Endodermal cell (in vitro differentiated cells): ENCODE measurements at regions not wholly inside any gene's neighbourhood (a gene's known extent, or its start where the extent isn't known, plus 50 kb on each side); places are given as distances from the start of the nearest gene placed in this dataset.

Experiments used
- DNase-seq: peaks from one replicate; pipeline ENCODE4 v3.0.0-alpha.2; 2017
- H3K27ac ChIP-seq: 2 replicates; pipeline ENCODE4 v1.5.1; 2013; ENCODE audit warnings: mild to moderate bottlenecking, low read depth, low read length, moderate library complexity
- H3K27me3 ChIP-seq: 2 replicates; pipeline ENCODE4 v1.6.1; 2013; ENCODE audit warnings: mild to moderate bottlenecking, low read length, moderate library complexity; ENCODE audit not compliant: insufficient read depth, control insufficient read depth, poor library complexity, severe bottlenecking
- H3K36me3 ChIP-seq: 2 replicates; pipeline ENCODE4 v1.7.0; 2013; ENCODE audit warnings: mild to moderate bottlenecking, low read length, moderate library complexity; ENCODE audit not compliant: control insufficient read depth, insufficient read depth
- H3K4me1 ChIP-seq: one replicate; pipeline ENCODE4 v1.7.0; 2013; ENCODE audit warnings: low read length; ENCODE audit not compliant: control insufficient read depth, insufficient read depth
- H3K4me3 ChIP-seq: 2 replicates; pipeline ENCODE4 v1.5.1; 2013; ENCODE audit warnings: mild to moderate bottlenecking, low read length, moderate library complexity
- H3K9ac ChIP-seq: 2 replicates; pipeline ENCODE4 v1.6.1; 2013; ENCODE audit warnings: mild to moderate bottlenecking, low read length, moderate library complexity; ENCODE audit not compliant: poor library complexity, severe bottlenecking; ENCODE audit errors: extremely low read depth
- H3K9me3 ChIP-seq: 2 replicates; pipeline ENCODE4 v1.6.1; 2013; ENCODE audit warnings: mild to moderate bottlenecking, low read length, moderate library complexity; ENCODE audit not compliant: control insufficient read depth
- H3K27ac Mint-ChIP-seq: 2 replicates; pipeline ENCODE4 v1.8.0; 2020; ENCODE audit warnings: mixed read lengths
- H3K27me3 Mint-ChIP-seq: 2 replicates; pipeline ENCODE4 v1.8.0; 2021; ENCODE audit warnings: mild to moderate bottlenecking, mixed read lengths; ENCODE audit not compliant: insufficient read depth
- H3K36me3 Mint-ChIP-seq: 2 replicates; pipeline ENCODE4 v1.8.0; 2020; ENCODE audit warnings: low read depth, mixed read lengths
- H3K4me1 Mint-ChIP-seq: 2 replicates; pipeline ENCODE4 v1.8.0; 2020; ENCODE audit warnings: mixed read lengths
- H3K4me3 Mint-ChIP-seq: 2 replicates; pipeline ENCODE4 v1.8.0; 2020; ENCODE audit warnings: mild to moderate bottlenecking, moderate library complexity, mixed read lengths
- H3K9me3 Mint-ChIP-seq: 2 replicates; pipeline ENCODE4 v1.8.0; 2020; ENCODE audit warnings: mild to moderate bottlenecking, mixed read lengths
- WGBS, 2 experiments: methylation state at CpG; one replicate each; pipeline versions ENCODE4 v1.1.5 to v1.1.7; 2013; ENCODE audit warnings: missing lambda C conversion rate in 2 of 2, mixed read lengths in 1 of 2; ENCODE audit not compliant: insufficient coverage in 1 of 2, insufficient read length in 1 of 2; 5-methylcytosine and 5-hydroxymethylcytosine counted together
- TF ChIP-seq, protein P1 (sequence below): fragments of 200-600 bp; sonication (generic); conservative IDR thresholded peaks from 2 replicates; pipeline ENCODE4 v1.5.0; 2021; ENCODE audit warnings: antibody characterized with exemption, mild to moderate bottlenecking

GRCh38 chr7:64131696-64132095 is 75.3 kb upstream of the ZNF735 start:
- H3K36me3 Mint-ChIP-seq, result peaks cover 2% of the 10 kb centered on the region
- 60 to 85% methylated on average over 1 to 3 of the region's 3 CpGs for WGBS, 2 experiments

More at GRCh38 chr7:64131696-64132095, 75.3 kb upstream of the ZNF735 start:
- TF ChIP-seq, protein P1, sequence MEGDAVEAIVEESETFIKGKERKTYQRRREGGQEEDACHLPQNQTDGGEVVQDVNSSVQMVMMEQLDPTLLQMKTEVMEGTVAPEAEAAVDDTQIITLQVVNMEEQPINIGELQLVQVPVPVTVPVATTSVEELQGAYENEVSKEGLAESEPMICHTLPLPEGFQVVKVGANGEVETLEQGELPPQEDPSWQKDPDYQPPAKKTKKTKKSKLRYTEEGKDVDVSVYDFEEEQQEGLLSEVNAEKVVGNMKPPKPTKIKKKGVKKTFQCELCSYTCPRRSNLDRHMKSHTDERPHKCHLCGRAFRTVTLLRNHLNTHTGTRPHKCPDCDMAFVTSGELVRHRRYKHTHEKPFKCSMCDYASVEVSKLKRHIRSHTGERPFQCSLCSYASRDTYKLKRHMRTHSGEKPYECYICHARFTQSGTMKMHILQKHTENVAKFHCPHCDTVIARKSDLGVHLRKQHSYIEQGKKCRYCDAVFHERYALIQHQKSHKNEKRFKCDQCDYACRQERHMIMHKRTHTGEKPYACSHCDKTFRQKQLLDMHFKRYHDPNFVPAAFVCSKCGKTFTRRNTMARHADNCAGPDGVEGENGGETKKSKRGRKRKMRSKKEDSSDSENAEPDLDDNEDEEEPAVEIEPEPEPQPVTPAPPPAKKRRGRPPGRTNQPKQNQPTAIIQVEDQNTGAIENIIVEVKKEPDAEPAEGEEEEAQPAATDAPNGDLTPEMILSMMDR, result no peak
- H3K27ac Mint-ChIP-seq, result no peak overlapping the region
- no peak overlapping the region for H3K27ac ChIP-seq
- H3K27me3 ChIP-seq, result no peaks in the 10 kb centered on the region
- no peaks in the 10 kb centered on the region for H3K27me3 Mint-ChIP-seq
- no peaks in the 10 kb centered on the region for H3K4me1 Mint-ChIP-seq
- DNase-seq, result no peak
- H3K9me3 ChIP-seq, result peaks cover 93% of the 10 kb centered on the region
- no peak overlapping the region for H3K9ac ChIP-seq
- H3K9me3 Mint-ChIP-seq, result peaks cover 93% of the 10 kb centered on the region
- no peaks in the 10 kb centered on the region for H3K36me3 ChIP-seq
- no peaks in the 10 kb centered on the region for H3K4me1 ChIP-seq
- H3K4me3 ChIP-seq, result no peak overlapping the region
- H3K4me3 Mint-ChIP-seq, result no peak overlapping the region
